GM12864 (cell line): ENCODE measurements at regions not wholly inside any gene's neighbourhood (a gene's known extent, or its start where the extent isn't known, plus 50 kb on each side); places are given as distances from the start of the nearest gene placed in this dataset.

Experiments
- DNase-seq: peaks from one replicate; pipeline ENCODE4 v3.0.0-alpha.2; 2011; ENCODE audit warnings: low read depth
- H3K4me3 ChIP-seq: 2 replicates; pipeline ENCODE4 v1.5.1; 2011; ENCODE audit warnings: mild to moderate bottlenecking, low read depth, low read length, control low read depth
- TF ChIP-seq, protein P1 (sequence below): IDR thresholded peaks from 2 replicates; pipeline ENCODE4 v1.5.1; 2011; ENCODE audit warnings: low read depth, mild to moderate bottlenecking, moderate library complexity, low read length, control low read depth, inconsistent platforms; ENCODE audit errors: missing control alignments

DNA sequence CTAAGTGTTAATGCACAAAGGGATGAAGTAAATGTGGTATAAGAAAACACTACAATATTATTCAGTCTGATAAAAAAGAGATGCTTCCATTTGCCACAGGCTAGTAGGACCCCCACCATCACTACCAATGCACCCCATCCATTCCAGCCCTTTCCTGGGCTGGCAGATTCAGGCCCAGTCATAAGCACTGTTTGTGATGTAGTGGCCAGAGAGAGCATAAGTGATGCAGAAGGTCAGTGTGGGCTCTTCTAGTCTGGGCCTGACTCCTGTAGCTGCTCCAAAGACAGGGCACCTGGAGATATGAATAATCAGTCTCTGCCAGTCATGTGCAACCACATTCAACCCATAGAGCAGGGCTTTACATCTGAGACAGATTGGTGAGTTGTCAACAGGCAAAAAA lies 1294.7 kb downstream of the TMEM121 start:
- no peak overlapping the region for H3K4me3 ChIP-seq
- no peak for DNase-seq
- TF ChIP-seq, protein P1, sequence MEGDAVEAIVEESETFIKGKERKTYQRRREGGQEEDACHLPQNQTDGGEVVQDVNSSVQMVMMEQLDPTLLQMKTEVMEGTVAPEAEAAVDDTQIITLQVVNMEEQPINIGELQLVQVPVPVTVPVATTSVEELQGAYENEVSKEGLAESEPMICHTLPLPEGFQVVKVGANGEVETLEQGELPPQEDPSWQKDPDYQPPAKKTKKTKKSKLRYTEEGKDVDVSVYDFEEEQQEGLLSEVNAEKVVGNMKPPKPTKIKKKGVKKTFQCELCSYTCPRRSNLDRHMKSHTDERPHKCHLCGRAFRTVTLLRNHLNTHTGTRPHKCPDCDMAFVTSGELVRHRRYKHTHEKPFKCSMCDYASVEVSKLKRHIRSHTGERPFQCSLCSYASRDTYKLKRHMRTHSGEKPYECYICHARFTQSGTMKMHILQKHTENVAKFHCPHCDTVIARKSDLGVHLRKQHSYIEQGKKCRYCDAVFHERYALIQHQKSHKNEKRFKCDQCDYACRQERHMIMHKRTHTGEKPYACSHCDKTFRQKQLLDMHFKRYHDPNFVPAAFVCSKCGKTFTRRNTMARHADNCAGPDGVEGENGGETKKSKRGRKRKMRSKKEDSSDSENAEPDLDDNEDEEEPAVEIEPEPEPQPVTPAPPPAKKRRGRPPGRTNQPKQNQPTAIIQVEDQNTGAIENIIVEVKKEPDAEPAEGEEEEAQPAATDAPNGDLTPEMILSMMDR, result no peak

DNA sequence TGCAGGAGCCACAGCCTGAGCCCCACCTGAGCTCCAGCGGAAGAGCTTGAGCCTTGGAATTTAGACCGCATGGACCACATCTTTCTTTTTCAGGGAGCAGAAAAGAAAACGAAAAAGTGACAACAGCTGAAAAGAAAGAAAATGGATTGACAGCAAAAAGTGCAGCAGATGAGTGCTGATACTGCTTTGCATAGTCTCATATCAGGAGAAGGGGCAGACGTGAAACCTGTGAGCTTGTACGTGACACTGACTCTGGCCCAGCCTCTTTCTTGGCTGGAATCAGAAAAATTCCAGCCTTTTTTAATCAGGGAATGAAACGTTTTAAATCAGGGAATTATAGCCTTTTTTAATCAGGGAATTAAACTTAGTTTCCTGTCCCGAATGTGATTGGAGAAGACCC lies 1296.5 kb downstream of the TMEM121 start:
- no peak overlapping the region for H3K4me3 ChIP-seq
- TF ChIP-seq, protein P1, result no peak
- DNase-seq, result no peak

DNA sequence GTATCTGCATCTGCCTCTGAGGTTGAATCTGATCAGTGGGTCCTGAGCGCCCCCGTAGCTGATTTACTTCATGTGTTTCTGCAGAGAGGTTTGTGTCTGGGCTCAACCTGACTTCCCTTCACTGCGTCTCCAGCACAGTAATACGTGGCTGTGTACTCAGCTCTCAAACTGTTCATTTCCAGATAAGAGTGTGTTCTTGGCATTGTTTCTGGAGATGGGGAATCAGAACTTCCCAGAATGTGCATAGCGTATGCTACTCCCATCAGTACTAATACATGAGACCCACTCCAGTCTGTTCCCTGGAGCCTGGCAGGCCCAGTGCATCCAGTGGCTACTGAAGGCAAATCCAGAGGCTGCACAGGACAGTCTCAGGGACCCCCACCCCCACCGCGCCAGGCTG lies 1297.2 kb downstream of the TMEM121 start:
- TF ChIP-seq, protein P1, result no peak
- no peak overlapping the region for H3K4me3 ChIP-seq
- DNase-seq, result no peak

DNA sequence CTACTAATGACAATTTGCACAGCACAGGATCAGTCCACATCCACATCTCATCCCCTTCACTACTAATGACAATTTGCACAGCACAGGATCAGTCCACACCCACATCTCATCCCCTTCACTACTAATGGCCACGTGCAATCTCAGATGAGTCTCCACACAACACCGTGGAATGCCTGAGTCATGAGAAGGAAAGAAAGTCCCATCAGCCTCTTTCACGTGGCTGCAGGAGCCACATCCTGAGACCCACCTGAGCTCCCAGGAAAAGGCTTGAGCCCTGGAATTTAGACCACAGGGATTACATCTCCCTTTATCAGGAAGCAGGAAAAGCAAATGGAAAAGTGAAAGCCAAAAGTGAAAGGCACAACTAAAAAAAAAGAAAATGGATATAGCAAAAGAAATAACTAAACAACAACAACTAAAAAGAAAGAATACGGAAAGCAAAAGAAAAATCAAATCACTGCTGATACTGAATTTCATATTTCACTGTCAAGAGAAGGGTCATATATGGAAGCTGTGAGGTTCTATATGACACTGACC lies 1300.5 kb downstream of the TMEM121 start:
- no peak for DNase-seq

DNA sequence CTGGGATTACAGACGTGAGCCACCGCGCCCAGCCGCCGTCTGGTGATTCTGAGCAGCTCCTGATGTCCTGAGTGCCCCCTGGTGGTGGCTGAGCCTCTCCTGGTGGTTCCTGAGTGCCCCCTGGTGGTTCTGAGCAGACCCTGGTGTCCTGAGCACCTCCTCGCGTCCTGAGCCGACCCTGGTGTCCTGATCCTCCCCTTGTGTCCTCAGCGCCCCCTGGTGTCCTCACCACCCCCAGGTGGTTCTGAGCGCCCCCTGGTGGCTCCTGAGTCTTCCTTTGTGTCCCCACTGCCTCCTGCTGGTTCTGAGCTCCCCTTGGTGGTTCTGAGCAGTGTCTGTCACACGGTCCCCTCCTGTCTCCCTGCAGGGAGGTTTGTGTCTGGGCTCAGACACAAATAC lies 1304.9 kb downstream of the TMEM121 start:
- DNase-seq, result peak; percentile 90
- H3K4me3 ChIP-seq, result no peak overlapping the region
- TF ChIP-seq, protein P1, result peak; percentile 99

More for the DNA sequence above, 1300.5 kb downstream of the TMEM121 start:
- TF ChIP-seq, protein P1, result no peak
- H3K4me3 ChIP-seq, result no peak overlapping the region

DNA sequence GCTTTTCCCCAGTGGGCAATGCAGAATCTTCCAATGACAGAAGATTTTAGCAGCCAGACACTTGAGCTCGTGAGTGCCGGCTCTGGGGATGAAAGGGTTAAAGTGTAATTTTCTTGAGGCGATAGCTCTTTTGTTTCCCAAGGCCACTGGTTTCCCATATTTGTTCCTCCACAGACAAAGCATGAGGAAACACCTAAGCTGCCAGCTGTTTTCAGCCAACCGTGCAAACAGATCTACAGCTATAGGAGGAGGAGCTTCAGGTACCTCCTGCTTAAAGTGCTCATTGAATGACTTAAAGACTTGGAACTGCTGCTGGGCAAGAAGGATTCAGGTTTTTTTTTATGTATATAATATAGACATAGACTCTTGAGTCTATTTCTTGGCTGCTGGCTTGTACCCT lies 1311.5 kb downstream of the TMEM121 start:
- no peak for DNase-seq

More for the DNA sequence above, 1311.5 kb downstream of the TMEM121 start:
- TF ChIP-seq, protein P1, result no peak
- H3K4me3 ChIP-seq, result no peak overlapping the region
